Smooth muscle cell (in vitro differentiated cells): ENCODE measurements at regions not wholly inside any gene's neighbourhood (a gene's known extent, or its start where the extent isn't known, plus 50 kb on each side); places are given as distances from the start of the nearest gene placed in this dataset.

Source experiments
- DNase-seq: peaks from one replicate; lab custom pipeline; 2025; ENCODE audit not compliant: unreplicated experiment; lab: John Stamatoyannopoulos, UW
- H2AFZ ChIP-seq: fragments of 200-600 bp; sonication (generic); 2 replicates; pipeline ENCODE4 v1.6.0; 2016; ENCODE audit warnings: antibody characterized with exemption, low read depth, mild to moderate bottlenecking
- H3F3A ChIP-seq: fragments of 200-600 bp; sonication (generic); 2 replicates; pipeline ENCODE4 v1.6.0; 2017; ENCODE audit warnings: antibody characterized with exemption, low read depth
- H3K27ac ChIP-seq: fragments of 200-600 bp; sonication (generic); 2 replicates; pipeline ENCODE4 v1.5.1; 2016; ENCODE audit warnings: low read depth, mild to moderate bottlenecking
- H3K27me3 ChIP-seq: fragments of 200-600 bp; sonication (generic); 2 replicates; pipeline ENCODE4 v1.6.1; 2016; ENCODE audit warnings: low read depth, mild to moderate bottlenecking
- H3K36me3 ChIP-seq: fragments of 200-600 bp; sonication (generic); 2 replicates; pipeline ENCODE4 v1.5.1; 2016; ENCODE audit warnings: low read depth
- H3K4me1 ChIP-seq: fragments of 200-600 bp; sonication (generic); 2 replicates; pipeline ENCODE4 v1.5.1; 2016; ENCODE audit warnings: low read depth
- H3K4me2 ChIP-seq: fragments of 200-600 bp; sonication (generic); 2 replicates; pipeline ENCODE4 v1.6.0; 2016; ENCODE audit warnings: mild to moderate bottlenecking
- H3K4me3 ChIP-seq: fragments of 200-600 bp; sonication (generic); 2 replicates; pipeline ENCODE4 v1.5.1; 2016; ENCODE audit warnings: mild to moderate bottlenecking
- H3K79me2 ChIP-seq: fragments of 200-600 bp; sonication (generic); 2 replicates; pipeline ENCODE4 v1.6.0; 2016; ENCODE audit warnings: low read depth, mild to moderate bottlenecking
- H3K9ac ChIP-seq: fragments of 200-600 bp; sonication (generic); 2 replicates; pipeline ENCODE4 v1.6.0; 2016; ENCODE audit warnings: low read depth
- H3K9me3 ChIP-seq: fragments of 200-600 bp; sonication (generic); replicated peaks from 2 replicates; pipeline ENCODE4 v1.5.1; 2016; ENCODE audit warnings: low read depth
- H4K20me1 ChIP-seq: fragments of 200-600 bp; sonication (generic); 2 replicates; pipeline ENCODE4 v1.6.0; 2016; ENCODE audit warnings: low read depth
- WGBS: methylation state at CpG from one replicate; pipeline ENCODE4 v1.1.7; 2016; ENCODE audit warnings: low lambda C conversion rate; 5-methylcytosine and 5-hydroxymethylcytosine counted together
- TF ChIP-seq, protein P1 (sequence below): fragments of 200-600 bp; sonication (generic); IDR thresholded peaks from 2 replicates; pipeline ENCODE4 v1.5.1; 2017; ENCODE audit warnings: borderline replicate concordance, mild to moderate bottlenecking, antibody characterized with exemption; ENCODE audit not compliant: insufficient read depth, poor library complexity, severe bottlenecking

- Histone ChIP-seq H3K36me3 (no peaks in the 10 kb centered on the region), H3K79me2 (no peaks in the 10 kb centered on the region), H3K4me3 (no peak overlapping the region), H3K9ac (no peak overlapping the region), H3K27me3 (no peaks in the 10 kb centered on the region), H2AFZ (no peak overlapping the region), H3K4me2 (no peak overlapping the region), H3K9me3 (no peaks in the 10 kb centered on the region), H4K20me1 (no peaks in the 10 kb centered on the region), H3F3A (no peaks in the 10 kb centered on the region), H3K27ac (no peak overlapping the region), H3K4me1 (no peaks in the 10 kb centered on the region)
- TF ChIP-seq, protein P1, sequence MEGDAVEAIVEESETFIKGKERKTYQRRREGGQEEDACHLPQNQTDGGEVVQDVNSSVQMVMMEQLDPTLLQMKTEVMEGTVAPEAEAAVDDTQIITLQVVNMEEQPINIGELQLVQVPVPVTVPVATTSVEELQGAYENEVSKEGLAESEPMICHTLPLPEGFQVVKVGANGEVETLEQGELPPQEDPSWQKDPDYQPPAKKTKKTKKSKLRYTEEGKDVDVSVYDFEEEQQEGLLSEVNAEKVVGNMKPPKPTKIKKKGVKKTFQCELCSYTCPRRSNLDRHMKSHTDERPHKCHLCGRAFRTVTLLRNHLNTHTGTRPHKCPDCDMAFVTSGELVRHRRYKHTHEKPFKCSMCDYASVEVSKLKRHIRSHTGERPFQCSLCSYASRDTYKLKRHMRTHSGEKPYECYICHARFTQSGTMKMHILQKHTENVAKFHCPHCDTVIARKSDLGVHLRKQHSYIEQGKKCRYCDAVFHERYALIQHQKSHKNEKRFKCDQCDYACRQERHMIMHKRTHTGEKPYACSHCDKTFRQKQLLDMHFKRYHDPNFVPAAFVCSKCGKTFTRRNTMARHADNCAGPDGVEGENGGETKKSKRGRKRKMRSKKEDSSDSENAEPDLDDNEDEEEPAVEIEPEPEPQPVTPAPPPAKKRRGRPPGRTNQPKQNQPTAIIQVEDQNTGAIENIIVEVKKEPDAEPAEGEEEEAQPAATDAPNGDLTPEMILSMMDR: no peak
- 84% methylated on average over 2 of the region's 2 CpGs for WGBS
- DNase-seq: no peak
Measured at GRCh38 chr7:94205529-94205928, 189.2 kb upstream of the COL1A2 start.

GRCh38 chr7:94206295-94206694 is 188.4 kb upstream of the COL1A2 start:
- WGBS: 88% methylated on average over 2 of the region's 2 CpGs

GRCh38 chr7:94212160-94212559 is 182.5 kb upstream of the COL1A2 start:
- no peak overlapping the region for H3K4me2 ChIP-seq
- no peaks in the 10 kb centered on the region for H3K36me3 ChIP-seq
- 89% methylated on average over 1 of the region's 1 CpG for WGBS
- H4K20me1 ChIP-seq: no peaks in the 10 kb centered on the region
- H3K9ac ChIP-seq: no peak overlapping the region
- no peaks in the 10 kb centered on the region for H3K79me2 ChIP-seq
- no peak overlapping the region for H2AFZ ChIP-seq
- no peak for DNase-seq
- no peak overlapping the region for H3K4me3 ChIP-seq
- H3F3A ChIP-seq: no peaks in the 10 kb centered on the region
- TF ChIP-seq, protein P1: no peak
- H3K27me3 ChIP-seq: no peaks in the 10 kb centered on the region
- no peaks in the 10 kb centered on the region for H3K9me3 ChIP-seq
- H3K4me1 ChIP-seq: peaks cover 13% of the 10 kb centered on the region
- H3K27ac ChIP-seq: no peak overlapping the region

More at GRCh38 chr7:94206295-94206694, 188.4 kb upstream of the COL1A2 start:
- Histone ChIP-seq H3K4me2 (no peak overlapping the region), H3F3A (no peaks in the 10 kb centered on the region), H4K20me1 (no peaks in the 10 kb centered on the region), H3K27ac (no peak overlapping the region), H3K4me3 (no peak overlapping the region), H3K79me2 (no peaks in the 10 kb centered on the region), H3K36me3 (no peaks in the 10 kb centered on the region), H2AFZ (no peak overlapping the region), H3K9me3 (no peaks in the 10 kb centered on the region), H3K9ac (no peak overlapping the region), H3K4me1 (no peaks in the 10 kb centered on the region), H3K27me3 (no peaks in the 10 kb centered on the region)
- DNase-seq: no peak
- TF ChIP-seq, protein P1: no peak

GRCh38 chr7:94216944-94217461 is 177.7 kb upstream of the COL1A2 start:
- Histone ChIP-seq H3K4me1 (peaks cover 8% of the 10 kb centered on the region), H3K27me3 (no peaks in the 10 kb centered on the region), H3K4me3 (no peak overlapping the region), H3K9ac (no peak overlapping the region), H3K4me2 (no peak overlapping the region), H3K79me2 (no peaks in the 10 kb centered on the region), H3K27ac (no peak overlapping the region), H4K20me1 (no peaks in the 10 kb centered on the region), H2AFZ (no peak overlapping the region), H3F3A (no peaks in the 10 kb centered on the region), H3K9me3 (no peaks in the 10 kb centered on the region), H3K36me3 (no peaks in the 10 kb centered on the region)
- TF ChIP-seq, protein P1: no peak
- DNase-seq: no peak
- 96% methylated on average over 3 of the region's 3 CpGs for WGBS
